ENCODE measurements at regions not wholly inside any gene's neighbourhood (a gene's known extent, or its start where the extent isn't known, plus 50 kb on each side); places are given as distances from the start of the nearest gene placed in this dataset.

- TF ChIP-seq ZNF274 (IDR thresholded peaks at IDR 0.05; ENCODE audit: low read depth, low read length) (no peak), YY1 (IDR thresholded peaks at IDR 0.05; ENCODE audit: insufficient read depth, insufficient read length) (no peak), SUZ12 (IDR thresholded peaks at IDR 0.05; ENCODE audit: extremely low read depth, insufficient read depth, insufficient read length) (no peak)
- no peak for DNase-seq (ENCODE audit: low read depth, low spot score)
- Histone ChIP-seq H3K36me3 (ENCODE audit: insufficient read depth, insufficient read length, low read length) (no peaks in the 10 kb centered on the region), H3K4me3 (ENCODE audit: insufficient read length, low read depth) (no peak overlapping the region), H3K9ac (ENCODE audit: insufficient read length, low read depth) (no peak overlapping the region), H3K9me3 (ENCODE audit: insufficient read depth, low read length) (no peaks in the 10 kb centered on the region), H3K27me3 (ENCODE audit: insufficient read depth, insufficient read length) (no peaks in the 10 kb centered on the region), H3K4me1 (ENCODE audit: insufficient read depth, insufficient read length) (peaks cover 3% of the 10 kb centered on the region)
Measured at GRCh38 chr7:27377988-27378387, 135.4 kb downstream of the EVX1 start.

- no peak for DNase-seq (ENCODE audit: low read depth, low spot score)
- no peaks in the 10 kb centered on the region for H3K4me1 ChIP-seq (ENCODE audit: insufficient read depth, insufficient read length)
- H3K4me3 ChIP-seq (ENCODE audit: insufficient read length, low read depth): no peak overlapping the region
- no peaks in the 10 kb centered on the region for H3K27me3 ChIP-seq (ENCODE audit: insufficient read depth, insufficient read length)
- H3K9ac ChIP-seq (ENCODE audit: insufficient read length, low read depth): no peak overlapping the region
- TF ChIP-seq SUZ12 (IDR thresholded peaks at IDR 0.05; ENCODE audit: extremely low read depth, insufficient read depth, insufficient read length) (no peak), ZNF274 (IDR thresholded peaks at IDR 0.05; ENCODE audit: low read depth, low read length) (no peak), YY1 (IDR thresholded peaks at IDR 0.05; ENCODE audit: insufficient read depth, insufficient read length) (no peak)
- H3K9me3 ChIP-seq (ENCODE audit: insufficient read depth, low read length): no peaks in the 10 kb centered on the region
- no peaks in the 10 kb centered on the region for H3K36me3 ChIP-seq (ENCODE audit: insufficient read depth, insufficient read length, low read length)
Measured at GRCh38 chr7:27382307-27382706, 139.7 kb downstream of the EVX1 start.

- no peak for DNase-seq (ENCODE audit: low read depth, low spot score)
- no peak overlapping the region for H3K4me3 ChIP-seq (ENCODE audit: insufficient read length, low read depth)
- no peaks in the 10 kb centered on the region for H3K9me3 ChIP-seq (ENCODE audit: insufficient read depth, low read length)
- H3K36me3 ChIP-seq (ENCODE audit: insufficient read depth, insufficient read length, low read length): no peaks in the 10 kb centered on the region
- no peaks in the 10 kb centered on the region for H3K27me3 ChIP-seq (ENCODE audit: insufficient read depth, insufficient read length)
- no peak for TF ChIP-seq YY1 (IDR thresholded peaks at IDR 0.05; ENCODE audit: insufficient read depth, insufficient read length)
- TF ChIP-seq SUZ12 (IDR thresholded peaks at IDR 0.05; ENCODE audit: extremely low read depth, insufficient read depth, insufficient read length): no peak
- TF ChIP-seq ZNF274 (IDR thresholded peaks at IDR 0.05; ENCODE audit: low read depth, low read length): no peak
- H3K9ac ChIP-seq (ENCODE audit: insufficient read length, low read depth): no peak overlapping the region
- H3K4me1 ChIP-seq (ENCODE audit: insufficient read depth, insufficient read length): no peaks in the 10 kb centered on the region
Measured at GRCh38 chr7:27386581-27386980, 144.0 kb downstream of the EVX1 start.

- Histone ChIP-seq H3K4me1 (ENCODE audit: insufficient read depth, insufficient read length) (no peaks in the 10 kb centered on the region), H3K27me3 (ENCODE audit: insufficient read depth, insufficient read length) (no peaks in the 10 kb centered on the region), H3K4me3 (ENCODE audit: insufficient read length, low read depth) (no peak overlapping the region), H3K9me3 (ENCODE audit: insufficient read depth, low read length) (no peaks in the 10 kb centered on the region), H3K36me3 (ENCODE audit: insufficient read depth, insufficient read length, low read length) (no peaks in the 10 kb centered on the region), H3K9ac (ENCODE audit: insufficient read length, low read depth) (no peak overlapping the region)
- no peak for DNase-seq (ENCODE audit: low read depth, low spot score)
- TF ChIP-seq SUZ12 (IDR thresholded peaks at IDR 0.05; ENCODE audit: extremely low read depth, insufficient read depth, insufficient read length) (no peak), YY1 (IDR thresholded peaks at IDR 0.05; ENCODE audit: insufficient read depth, insufficient read length) (no peak), ZNF274 (IDR thresholded peaks at IDR 0.05; ENCODE audit: low read depth, low read length) (no peak)
Measured at GRCh38 chr7:27387864-27388263, 145.3 kb downstream of the EVX1 start.

GRCh38 chr7:27388561-27388960 is 146.0 kb downstream of the EVX1 start:
- Histone ChIP-seq H3K4me1 (ENCODE audit: insufficient read depth, insufficient read length) (no peaks in the 10 kb centered on the region), H3K4me3 (ENCODE audit: insufficient read length, low read depth) (no peak overlapping the region)
- TF ChIP-seq SUZ12 (IDR thresholded peaks at IDR 0.05; ENCODE audit: extremely low read depth, insufficient read depth, insufficient read length) (no peak), YY1 (IDR thresholded peaks at IDR 0.05; ENCODE audit: insufficient read depth, insufficient read length) (no peak), ZNF274 (IDR thresholded peaks at IDR 0.05; ENCODE audit: low read depth, low read length) (no peak)

GRCh38 chr7:27389496-27389895 is 146.9 kb downstream of the EVX1 start:
- Histone ChIP-seq H3K27me3 (ENCODE audit: insufficient read depth, insufficient read length) (no peaks in the 10 kb centered on the region), H3K36me3 (ENCODE audit: insufficient read depth, insufficient read length, low read length) (no peaks in the 10 kb centered on the region), H3K4me3 (ENCODE audit: insufficient read length, low read depth) (no peak overlapping the region), H3K4me1 (ENCODE audit: insufficient read depth, insufficient read length) (no peaks in the 10 kb centered on the region), H3K9me3 (ENCODE audit: insufficient read depth, low read length) (peaks cover 12% of the 10 kb centered on the region; the same call in 1 of the 2 replicates), H3K9ac (ENCODE audit: insufficient read length, low read depth) (no peak overlapping the region)
- DNase-seq (ENCODE audit: low read depth, low spot score): no peak
- TF ChIP-seq ZNF274 (IDR thresholded peaks at IDR 0.05; ENCODE audit: low read depth, low read length) (no peak), SUZ12 (IDR thresholded peaks at IDR 0.05; ENCODE audit: extremely low read depth, insufficient read depth, insufficient read length) (no peak), YY1 (IDR thresholded peaks at IDR 0.05; ENCODE audit: insufficient read depth, insufficient read length) (no peak)

More at GRCh38 chr7:27388561-27388960, 146.0 kb downstream of the EVX1 start:
- no peak for DNase-seq (ENCODE audit: low read depth, low spot score)
- Histone ChIP-seq H3K9ac (ENCODE audit: insufficient read length, low read depth) (no peak overlapping the region), H3K27me3 (ENCODE audit: insufficient read depth, insufficient read length) (no peaks in the 10 kb centered on the region), H3K9me3 (ENCODE audit: insufficient read depth, low read length) (peaks cover 3% of the 10 kb centered on the region; the same call in 1 of the 2 replicates), H3K36me3 (ENCODE audit: insufficient read depth, insufficient read length, low read length) (no peaks in the 10 kb centered on the region)

GRCh38 chr7:27392477-27392876 is 149.9 kb downstream of the EVX1 start:
- Histone ChIP-seq H3K36me3 (ENCODE audit: insufficient read depth, insufficient read length, low read length) (no peaks in the 10 kb centered on the region), H3K4me1 (ENCODE audit: insufficient read depth, insufficient read length) (no peaks in the 10 kb centered on the region), H3K9me3 (ENCODE audit: insufficient read depth, low read length) (peaks cover 12% of the 10 kb centered on the region; the same call in 1 of the 2 replicates), H3K27me3 (ENCODE audit: insufficient read depth, insufficient read length) (no peaks in the 10 kb centered on the region), H3K4me3 (ENCODE audit: insufficient read length, low read depth) (no peak overlapping the region), H3K9ac (ENCODE audit: insufficient read length, low read depth) (no peak overlapping the region)
- no peak for DNase-seq (ENCODE audit: low read depth, low spot score)
- TF ChIP-seq SUZ12 (IDR thresholded peaks at IDR 0.05; ENCODE audit: extremely low read depth, insufficient read depth, insufficient read length): no peak
